GM13976 (cell line): ENCODE measurements at regions not wholly inside any gene's neighbourhood (a gene's known extent, or its start where the extent isn't known, plus 50 kb on each side); places are given as distances from the start of the nearest gene placed in this dataset.

ENCODE experiments used
- DNase-seq: peaks from one replicate; pipeline ENCODE4 v3.0.0; 2012; ENCODE audit warnings: low spot score
- CTCF ChIP-seq: IDR thresholded peaks from 2 replicates; pipeline ENCODE4 v1.5.1; 2012; ENCODE audit warnings: borderline replicate concordance, mild to moderate bottlenecking; ENCODE audit not compliant: insufficient read depth; ENCODE audit errors: extremely low read depth, missing control alignments, control extremely low read depth
- in situ Hi-C: fragments of 300-500 bp; cut with MboI; formaldehyde crosslinking; loops from one replicate; pipeline ENCODE4 v1.12.0; 2022; ENCODE audit warnings: low sequenced_read_pairs, mixed read lengths, inconsistent platforms; ENCODE audit not compliant: unreplicated experiment

- TF ChIP-seq CTCF, result no peak
- in situ Hi-C loops, result no loop called here
- no peak for DNase-seq
These were observed 262.1 kb downstream of the PTPRU start for GRCh38 chr1:29498126-29499103.

DNA sequence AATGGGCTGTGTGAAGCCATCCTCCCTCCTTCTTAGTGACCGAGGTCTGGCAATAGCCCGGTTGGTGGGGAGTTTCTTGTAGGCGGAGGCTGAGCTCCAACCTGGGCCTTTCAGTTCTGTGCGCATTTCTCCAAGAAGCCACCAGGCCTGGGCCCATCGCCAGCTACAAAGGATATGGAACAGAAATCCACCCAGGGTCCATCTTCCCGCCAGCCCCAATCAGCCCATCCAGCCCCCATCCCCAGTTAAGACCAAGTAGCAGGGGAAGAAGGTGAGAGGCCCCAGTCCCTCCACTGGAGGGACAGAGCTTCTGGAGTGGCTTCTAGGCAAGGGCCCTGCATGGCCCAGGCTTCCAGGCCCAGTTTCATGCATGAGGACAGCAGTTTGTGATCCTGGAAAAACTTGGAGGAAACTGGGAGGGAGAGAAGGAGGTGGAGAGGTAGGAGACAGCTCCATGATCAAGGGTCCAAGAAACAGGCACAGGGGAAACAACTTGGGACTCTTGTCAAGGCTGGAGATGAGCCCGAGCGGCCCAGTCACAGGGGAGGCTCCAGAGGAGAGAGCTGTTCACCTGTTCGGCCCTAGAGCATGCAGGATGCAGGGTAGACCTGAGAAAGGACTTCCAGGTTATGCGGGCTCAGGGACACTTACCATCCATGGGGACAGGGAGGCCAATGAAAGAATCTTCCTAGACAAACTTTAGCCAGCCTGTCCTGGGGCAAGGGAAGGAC, 261.2 kb downstream of the PTPRU start:
- DNase-seq, result no peak
- no peak for TF ChIP-seq CTCF
- in situ Hi-C loops, result no loop called here

DNA sequence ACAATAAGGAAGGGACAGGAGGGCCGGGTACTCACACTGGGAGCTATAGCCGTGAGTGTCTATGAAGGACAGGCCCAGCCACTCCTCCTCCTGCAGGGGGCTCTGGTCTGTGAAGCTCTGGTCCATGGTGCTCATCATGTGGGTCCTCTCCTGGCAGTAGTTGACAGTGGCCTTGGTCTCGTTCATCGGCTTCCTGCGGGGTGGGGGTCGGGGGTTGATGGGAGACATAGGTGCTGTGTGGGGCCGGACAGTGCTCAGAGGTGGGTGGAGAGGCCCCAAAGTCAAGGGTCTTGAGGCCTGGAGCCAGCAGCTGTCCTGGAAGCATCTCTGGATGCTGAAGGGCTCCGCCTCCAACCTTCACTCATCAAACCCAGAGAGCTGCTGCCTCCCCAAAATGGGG, 260.4 kb downstream of the PTPRU start:
- in situ Hi-C loops, result no loop called here
- DNase-seq, result no peak
- TF ChIP-seq CTCF, result no peak

DNA sequence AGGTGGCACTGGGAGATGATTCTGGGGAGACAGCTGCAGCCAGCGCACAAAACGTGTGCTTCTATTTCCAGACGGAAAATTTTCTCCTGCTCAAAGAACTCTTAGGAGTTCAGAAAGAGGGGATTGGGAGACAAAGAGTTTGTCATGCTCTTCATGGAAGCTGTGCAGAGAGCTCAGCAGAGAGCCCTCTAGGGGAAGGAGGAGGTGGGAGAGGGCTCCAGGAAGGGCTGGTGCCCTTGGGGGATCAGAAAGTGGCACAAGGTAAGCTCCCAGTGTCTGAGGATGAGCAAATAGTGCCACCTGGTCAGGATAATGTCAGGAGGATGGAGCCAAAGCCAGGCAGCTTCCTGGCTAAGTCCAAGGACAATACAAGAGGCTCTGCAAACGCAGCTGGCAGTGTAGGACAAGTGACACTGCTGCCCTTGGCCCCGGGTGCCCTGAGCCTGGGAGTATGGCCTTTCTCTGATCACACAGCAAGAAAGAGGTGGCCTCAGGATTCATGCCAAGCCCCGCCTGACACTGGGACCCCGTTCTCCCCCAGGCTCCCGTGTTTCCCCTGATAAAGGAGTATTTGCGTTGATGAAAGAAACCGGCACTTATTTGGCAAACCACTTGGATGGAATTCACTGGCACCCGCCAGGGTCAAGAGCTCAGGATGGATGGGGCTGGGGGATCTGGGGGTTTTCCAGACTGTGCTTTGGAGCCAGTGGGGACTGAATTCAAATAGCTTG, 254.0 kb downstream of the PTPRU start:
- no peak for TF ChIP-seq CTCF
- no peak for DNase-seq
- in situ Hi-C loops, result no loop called here

DNA sequence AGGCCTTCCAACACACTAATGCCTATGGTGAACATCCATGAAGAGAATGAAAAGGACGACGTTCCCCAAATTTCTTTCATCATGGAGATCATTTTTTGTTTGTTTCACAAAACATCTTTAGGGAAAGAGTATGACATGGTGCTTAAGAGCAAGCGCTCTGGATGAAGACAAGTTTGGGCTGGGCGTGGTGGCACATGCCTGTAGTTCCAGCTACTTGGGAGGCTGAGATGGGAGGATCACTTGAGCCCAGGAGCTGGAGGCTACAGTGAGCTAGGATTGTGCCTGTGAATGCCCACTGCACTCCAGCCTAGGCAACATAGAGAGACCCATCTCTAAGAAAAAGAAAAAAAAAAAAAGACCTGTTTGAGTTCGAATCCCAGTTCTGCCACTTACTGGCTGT, 253.1 kb downstream of the PTPRU start:
- no peak for DNase-seq
- TF ChIP-seq CTCF, result no peak
- in situ Hi-C loops, result no loop called here

DNA sequence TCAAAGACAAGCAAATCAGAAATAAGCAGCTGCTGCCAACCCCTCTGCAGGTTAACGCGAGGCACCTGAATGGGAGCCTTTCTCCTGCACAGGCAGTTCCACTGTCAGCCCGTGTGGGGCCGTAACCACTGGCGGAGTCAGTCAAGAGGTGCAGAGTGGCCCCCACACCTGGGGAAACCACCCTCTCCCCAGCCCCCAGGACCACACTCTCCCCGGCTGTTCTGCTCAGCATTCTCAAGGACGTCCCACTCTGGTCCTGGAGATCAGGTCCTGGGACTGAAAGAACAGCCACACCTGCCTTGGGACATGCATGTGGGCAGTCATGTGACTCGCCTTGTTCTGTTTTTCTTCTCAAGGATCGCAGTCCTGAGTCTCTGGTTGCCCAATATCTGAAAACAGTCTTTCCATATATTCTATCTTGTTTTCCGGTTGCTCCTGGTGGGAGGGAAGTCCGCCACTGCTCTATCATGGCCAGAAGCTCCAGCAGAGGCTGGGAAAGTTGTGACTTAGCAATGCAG, 252.5 kb downstream of the PTPRU start:
- DNase-seq, result no peak
- in situ Hi-C loops, result no loop called here
- no peak for TF ChIP-seq CTCF
